K562 (cell line): ENCODE measurements at regions not wholly inside any gene's neighbourhood (a gene's known extent, or its start where the extent isn't known, plus 50 kb on each side); places are given as distances from the start of the nearest gene placed in this dataset.

Experiments used
- ATAC-seq: fragments of 200-7000 bp; cut with Tn5 transposase; 3 replicates; pipeline ENCODE4 v1.9.1; 2020; ENCODE audit warnings: moderate library complexity
- BruUV-seq: library from RNA; stranded (reverse); fragments of 400-500 nt; replicated peaks from 2 replicates; lab custom pipeline; 2021; lab: Mats Ljungman, UMichigan
- CTCF ChIA-PET: fragments of 300-600 bp; formaldehyde crosslinking; extraction: SDS; loops from one replicate; lab custom pipeline; 2021; ENCODE audit warnings: low intra/inter-chr PET ratio; lab: Yijun Ruan, JAX
- POLR2A ChIA-PET: fragments of 300-600, 350-650 bp; sonication (Branson Sonifier 250); formaldehyde crosslinking; extraction: SDS; loops from one replicate; lab custom pipeline; 2021; ENCODE audit warnings: antibody characterized with exemption, inconsistent platforms; lab: Yijun Ruan, JAX
- DNase-seq, 4 experiments: peaks; one replicate each; pipeline versions ENCODE4 v3.0.0 to v3.0.0-alpha.2; 2011 to 2018; ENCODE audit warnings: low spot score in 3 of 4, mixed read lengths in 3 of 4; ENCODE audit errors: extremely low read depth in 1 of 4
- FAIRE-seq: peaks from 2 replicates; lab custom pipeline; 2011; peaks lifted over from hg19 to GRCh38; lab: Jason Lieb, UNC
- H2AFZ ChIP-seq: 2 replicates; pipeline ENCODE4 v1.6.0; 2011; ENCODE audit warnings: low read depth, low read length, control low read depth, inconsistent platforms
- H3K27ac ChIP-seq: fragments of 200-600 bp; 3 replicates; pipeline ENCODE4 v1.8.0; 2011; ENCODE audit warnings: low read depth, mild to moderate bottlenecking, control low read depth, inconsistent platforms, low read length, moderate library complexity, mixed read lengths; ENCODE audit errors: extremely low read depth
- H3K27me3 ChIP-seq, 2 experiments: fragments of 300-600 bp in 1 of 2; 2 replicates in 1 of 2; 3 replicates in 1 of 2; pipeline versions ENCODE4 v1.6.0 to v1.8.0; 2011; ENCODE audit warnings: inconsistent platforms in 2 of 2, low read length in 2 of 2, mild to moderate bottlenecking in 1 of 2, mixed read lengths in 1 of 2, moderate library complexity in 1 of 2; ENCODE audit not compliant: control insufficient read depth in 2 of 2, insufficient read depth in 2 of 2
- H3K36me3 ChIP-seq: fragments of 300-600 bp; 3 replicates; pipeline ENCODE4 v1.8.0; 2011; ENCODE audit warnings: mild to moderate bottlenecking, low read length, inconsistent platforms; ENCODE audit not compliant: control insufficient read depth, insufficient read depth
- H3K4me1 ChIP-seq, 2 experiments: fragments of 200-600 bp in 1 of 2; replicated peaks in 1 of 2; 2 replicates in 1 of 2; 3 replicates in 1 of 2; pipeline versions ENCODE4 v1.5.1 to v1.8.0; 2011; ENCODE audit warnings: inconsistent platforms in 2 of 2, low read length in 2 of 2, mild to moderate bottlenecking in 1 of 2, mixed read lengths in 1 of 2, moderate library complexity in 1 of 2; ENCODE audit not compliant: control insufficient read depth in 2 of 2, insufficient read depth in 2 of 2
- H3K4me2 ChIP-seq: 2 replicates; pipeline ENCODE4 v1.6.1; 2011; ENCODE audit warnings: low read length, control low read depth, inconsistent platforms, mixed read lengths; ENCODE audit not compliant: insufficient read depth
- H3K4me3 ChIP-seq: fragments of 200-600 bp; sonication (generic), shearing (Covaris generic); 2 replicates; pipeline ENCODE4 v1.5.1; 2016; ENCODE audit warnings: control low read depth, inconsistent platforms
- H3K79me2 ChIP-seq: fragments of 200-600 bp; 3 replicates; pipeline ENCODE4 v1.8.0; 2011; ENCODE audit warnings: low read length, inconsistent platforms; ENCODE audit not compliant: control insufficient read depth, insufficient read depth
- H3K9ac ChIP-seq, 2 experiments: 2 replicates each; pipeline versions ENCODE4 v1.6.0 to v1.6.1; 2011; ENCODE audit warnings: low read depth in 2 of 2, low read length in 2 of 2, control low read depth in 1 of 2, inconsistent platforms in 1 of 2, mild to moderate bottlenecking in 1 of 2, mixed read lengths in 1 of 2; ENCODE audit not compliant: insufficient read depth in 1 of 2
- H3K9me1 ChIP-seq: one replicate; pipeline ENCODE4 v1.6.0; 2011; ENCODE audit warnings: inconsistent platforms, mild to moderate bottlenecking, low read length, moderate library complexity; ENCODE audit not compliant: control insufficient read depth, insufficient read depth
- H3K9me3 ChIP-seq: replicated peaks from 2 replicates; pipeline ENCODE4 v1.5.1; 2011; ENCODE audit warnings: low read depth, low read length, inconsistent platforms; ENCODE audit not compliant: control insufficient read depth, insufficient read depth
- H4K20me1 ChIP-seq: replicated peaks from 2 replicates; pipeline ENCODE4 v1.6.1; 2011; ENCODE audit warnings: low read length, inconsistent platforms, mixed read lengths; ENCODE audit not compliant: control insufficient read depth, insufficient read depth
- ARID1B ChIP-seq: fragments of 450-650 bp; IDR thresholded peaks from 2 replicates; pipeline ENCODE4 v1.6.1; 2016; ENCODE audit warnings: antibody characterized with exemption, mild to moderate bottlenecking, inconsistent platforms
- ATF3 ChIP-seq, 2 experiments: fragments of 450-650 bp in 1 of 2; sonication (generic) in 1 of 2; formaldehyde crosslinking in 1 of 2; IDR thresholded peaks in 1 of 2; conservative IDR thresholded peaks in 1 of 2; 2 replicates each; pipeline versions ENCODE4 v1.6.1 to v1.8.1; 2016 to 2023; ENCODE audit warnings: mild to moderate bottlenecking in 2 of 2, moderate library complexity in 2 of 2, inconsistent platforms in 1 of 2, missing genetic modification reagents in 1 of 2
- CREB1 ChIP-seq, 2 experiments: sonication (generic) in 1 of 2; formaldehyde crosslinking in 1 of 2; IDR thresholded peaks; 2 replicates each; pipeline versions ENCODE4 v1.6.1 to v1.8.0; 2012 to 2022; ENCODE audit warnings: inconsistent platforms in 1 of 2, mild to moderate bottlenecking in 1 of 2, missing genetic modification reagents in 1 of 2, moderate library complexity in 1 of 2
- CTCF ChIP-seq, 3 experiments: IDR thresholded peaks in 2 of 3; conservative IDR thresholded peaks in 1 of 3; 2 replicates each; pipeline ENCODE4 v1.5.1; 2011 to 2012; ENCODE audit warnings: low read length in 3 of 3, mild to moderate bottlenecking in 3 of 3, control low read depth in 2 of 3, improper control_type of control experiment in 1 of 3, inconsistent platforms in 1 of 3, low read depth in 1 of 3, mixed read lengths in 1 of 3, moderate library complexity in 1 of 3; ENCODE audit not compliant: insufficient read depth in 2 of 3
- ELK1 ChIP-seq: sonication (generic); formaldehyde crosslinking; IDR thresholded peaks from 2 replicates; pipeline ENCODE4 v1.8.1; 2022; ENCODE audit warnings: missing genetic modification reagents
- ETS1 ChIP-seq: conservative IDR thresholded peaks from 2 replicates; pipeline ENCODE4 v1.6.1; 2011; ENCODE audit warnings: low read depth, mild to moderate bottlenecking, low read length; ENCODE audit not compliant: control insufficient read depth
- TEAD1 ChIP-seq, 2 experiments: fragments of 450-650 bp in 1 of 2; sonication (generic) in 1 of 2; formaldehyde crosslinking; IDR thresholded peaks; 2 replicates each; pipeline versions ENCODE4 v1.4.0 to v1.8.0; 2020 to 2022; ENCODE audit warnings: mild to moderate bottlenecking in 2 of 2, missing genetic modification reagents in 1 of 2
- ZFP36 ChIP-seq: fragments of 150-350 bp; IDR thresholded peaks from 2 replicates; pipeline ENCODE4 v1.6.1; 2018; ENCODE audit warnings: low read length, low read depth; ENCODE audit not compliant: partially characterized antibody
- ZKSCAN8 ChIP-seq: fragments of 200-800 bp; sonication (Bioruptor generic); IDR thresholded peaks from 2 replicates; pipeline ENCODE4 v1.6.1; 2016; ENCODE audit warnings: missing genetic modification characterization, missing compliant biosample characterization
- whole genome bisulfite sequencing: fragments of 100-300 bp; shearing (Covaris generic); methylation state at CpG from one replicate; pipeline ENCODE4 v1.1.6; 2016; ENCODE audit warnings: low coverage, mixed read lengths; ENCODE audit not compliant: insufficient coverage; ENCODE audit errors: missing lambda C conversion rate; 5-methylcytosine and 5-hydroxymethylcytosine counted together
- in situ Hi-C: fragments of 300-500 bp; cut with MboI; formaldehyde crosslinking; loops from 4 replicates; pipeline ENCODE4 v1.15.0; 2018; ENCODE audit warnings: inconsistent platforms, mixed read lengths
- intact Hi-C: fragments of 100-400 bp; cut with micrococcal nuclease; formaldehyde crosslinking; loops from 2 replicates; pipeline ENCODE4 v1.14.2; 2022

- TF ChIP-seq ELK1 (CRISPR knock-in tag) (no peak), ZFP36 (no peak), ETS1 (no peak)
Measured at GRCh38 chr14:24744641-24745040, 110.7 kb upstream of the GZMB start (continued).

GRCh38 chr14:24741871-24742270 is 107.9 kb upstream of the GZMB start:
- H4K20me1 ChIP-seq = no peaks in the 10 kb centered on the region
- no peaks in the 10 kb centered on the region for H3K4me1 ChIP-seq
- ATAC-seq = no peak
- H3K79me2 ChIP-seq = no peaks in the 10 kb centered on the region
- ChIA-PET POLR2A (no interaction called here), CTCF (no interaction called here)
- H3K27ac ChIP-seq = no peak overlapping the region
- H2AFZ ChIP-seq = no peak overlapping the region
- no TSS peak for BruUV-seq
- no peak overlapping the region for H3K4me3 ChIP-seq
- no peak overlapping the region for H3K4me2 ChIP-seq
- no peaks in the 10 kb centered on the region for H3K9me3 ChIP-seq
- TF ChIP-seq TEAD1 (CRISPR knock-in tag; IDR thresholded peaks at IDR 0.05) (no peak), CTCF (IDR thresholded peaks at IDR 0.05 in 2 of 3, conservative IDR thresholded peaks at IDR 0.05 in 1 of 3; ENCODE audit: insufficient read depth in 2 of 3, low read depth in 1 of 3, low read length in 3 of 3) (no peak), ARID1B (no peak), CREB1 (IDR thresholded peaks at IDR 0.05) (no peak), CREB1 (CRISPR knock-in tag; IDR thresholded peaks at IDR 0.05) (no peak), ZKSCAN8 (CRISPR knock-in tag) (no peak), ATF3 (IDR thresholded peaks at IDR 0.05) (0 out of 2 replicates have a peak, but pooled peaks have one; percentile 18), ATF3 (CRISPR knock-in tag; conservative IDR thresholded peaks at IDR 0.05) (no peak)
- H3K36me3 ChIP-seq = no peaks in the 10 kb centered on the region
- FAIRE-seq = no peak
- 0% methylated on average over 2 of the region's 2 CpGs for WGBS
- H3K9ac ChIP-seq = no peak overlapping the region
- intact Hi-C loops = no loop called here
- no peak for DNase-seq
- in situ Hi-C loops = loop anchor here (25.0 kb wide), 1 partner anchor 395 kb away; no protein-coding TSS in a partner anchor
- H3K27me3 ChIP-seq = no peaks in the 10 kb centered on the region
- no peaks in the 10 kb centered on the region for H3K9me1 ChIP-seq
